ENCODE measurements at regions not wholly inside any gene's neighbourhood (a gene's known extent, or its start where the extent isn't known, plus 50 kb on each side); places are given as distances from the start of the nearest gene placed in this dataset.

DNA sequence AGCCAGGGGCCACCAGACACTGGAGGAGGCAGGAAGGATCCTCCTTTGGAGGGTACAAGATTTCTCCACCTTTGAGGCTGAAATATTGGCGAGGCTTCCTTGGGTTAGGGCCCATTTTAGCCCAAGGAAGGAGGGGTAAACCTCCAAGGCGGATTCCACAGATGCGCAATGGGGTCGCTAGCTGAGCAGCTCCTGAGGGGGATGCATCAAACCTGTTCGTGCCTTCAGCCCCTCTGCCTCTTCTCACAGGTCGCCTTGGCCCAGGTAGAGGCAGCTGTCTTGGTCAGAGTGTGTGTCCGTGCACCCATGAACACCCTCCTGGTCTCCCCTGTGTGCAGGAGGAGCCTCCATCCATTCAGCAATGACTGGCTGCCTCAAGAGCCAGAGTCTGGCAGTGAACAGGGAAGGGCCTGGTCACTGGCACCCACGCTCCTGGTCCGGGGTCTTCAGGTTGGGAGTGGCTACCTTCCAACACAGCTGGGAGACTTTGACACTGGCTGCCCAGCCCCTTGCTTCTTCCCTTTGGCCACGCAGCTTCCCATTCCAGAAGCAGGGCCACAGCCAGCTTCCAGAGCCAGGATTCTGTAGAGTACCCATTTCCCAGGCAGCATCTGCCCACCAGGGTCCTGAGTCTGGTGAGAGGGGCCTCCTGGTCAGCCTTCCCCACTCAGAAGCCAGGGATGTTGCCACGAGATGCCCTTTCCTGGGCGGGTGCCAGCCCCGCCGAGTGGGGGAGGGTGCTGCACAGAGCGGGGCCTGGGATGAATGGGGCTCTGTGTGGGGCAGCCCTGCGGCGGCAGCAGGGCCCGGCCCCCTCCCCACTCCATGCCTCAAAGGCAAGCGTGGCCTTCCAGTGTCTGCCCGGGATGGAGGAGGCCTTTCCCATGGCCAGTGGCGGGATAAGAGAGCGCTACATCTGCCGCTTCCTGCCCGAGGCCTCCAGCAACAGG lies 95.8 kb upstream of the GPC1 start:
- TF ChIP-seq, protein P1, sequence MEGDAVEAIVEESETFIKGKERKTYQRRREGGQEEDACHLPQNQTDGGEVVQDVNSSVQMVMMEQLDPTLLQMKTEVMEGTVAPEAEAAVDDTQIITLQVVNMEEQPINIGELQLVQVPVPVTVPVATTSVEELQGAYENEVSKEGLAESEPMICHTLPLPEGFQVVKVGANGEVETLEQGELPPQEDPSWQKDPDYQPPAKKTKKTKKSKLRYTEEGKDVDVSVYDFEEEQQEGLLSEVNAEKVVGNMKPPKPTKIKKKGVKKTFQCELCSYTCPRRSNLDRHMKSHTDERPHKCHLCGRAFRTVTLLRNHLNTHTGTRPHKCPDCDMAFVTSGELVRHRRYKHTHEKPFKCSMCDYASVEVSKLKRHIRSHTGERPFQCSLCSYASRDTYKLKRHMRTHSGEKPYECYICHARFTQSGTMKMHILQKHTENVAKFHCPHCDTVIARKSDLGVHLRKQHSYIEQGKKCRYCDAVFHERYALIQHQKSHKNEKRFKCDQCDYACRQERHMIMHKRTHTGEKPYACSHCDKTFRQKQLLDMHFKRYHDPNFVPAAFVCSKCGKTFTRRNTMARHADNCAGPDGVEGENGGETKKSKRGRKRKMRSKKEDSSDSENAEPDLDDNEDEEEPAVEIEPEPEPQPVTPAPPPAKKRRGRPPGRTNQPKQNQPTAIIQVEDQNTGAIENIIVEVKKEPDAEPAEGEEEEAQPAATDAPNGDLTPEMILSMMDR (IDR thresholded peaks at IDR 0.05): no peak
- no peak for TF ChIP-seq POLR2A (IDR thresholded peaks at IDR 0.05)
